Astrocyte (in vitro differentiated cells and primary cell): ENCODE measurements at regions not wholly inside any gene's neighbourhood (a gene's known extent, or its start where the extent isn't known, plus 50 kb on each side); places are given as distances from the start of the nearest gene placed in this dataset.

Source experiments
- EZH2 ChIP-seq: IDR thresholded peaks from 2 replicates; pipeline ENCODE4 v1.6.1; 2012; ENCODE audit warnings: mild to moderate bottlenecking, low read length, inconsistent platforms; ENCODE audit not compliant: insufficient read depth
- TF ChIP-seq, protein P1 (sequence below): IDR thresholded peaks from 2 replicates; pipeline ENCODE4 v1.5.1; 2011; ENCODE audit warnings: low read depth, mild to moderate bottlenecking, inconsistent platforms, low read length, moderate library complexity; ENCODE audit not compliant: insufficient read depth

DNA sequence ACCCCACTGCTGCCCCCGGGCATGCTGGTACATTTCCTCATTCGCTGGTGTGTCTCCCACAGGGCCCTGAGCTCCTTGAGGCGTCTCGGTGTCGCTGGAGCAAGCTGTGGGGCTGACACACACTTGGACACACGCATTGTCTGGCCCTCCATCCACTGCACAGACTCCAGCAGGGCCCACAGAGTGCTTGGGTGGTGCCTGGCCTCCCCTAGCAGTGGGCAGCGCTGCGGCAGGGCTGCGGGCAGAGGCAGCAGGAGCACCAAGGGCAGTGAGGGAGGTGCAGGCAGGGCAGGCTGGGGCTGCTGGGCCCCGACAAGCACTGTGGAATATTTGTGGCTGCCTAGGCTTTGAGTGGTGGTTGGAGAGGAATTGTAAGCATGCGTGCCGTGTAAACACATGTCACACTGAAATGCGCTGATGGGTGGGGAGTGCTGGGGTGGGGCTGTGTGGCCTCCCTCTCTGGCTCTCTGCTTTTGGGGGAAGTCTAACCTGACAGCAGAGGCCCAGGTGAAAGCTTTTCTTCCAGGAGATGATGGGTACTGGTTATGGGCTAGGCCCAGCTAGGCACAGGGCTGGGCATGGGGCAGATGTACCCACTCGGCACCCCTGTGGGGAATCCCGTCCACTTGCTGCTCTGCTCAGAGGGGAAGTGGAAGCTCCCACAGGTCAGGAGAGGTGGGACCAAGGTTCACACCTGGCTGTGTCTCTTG lies 55.5 kb upstream of the HS6ST1 start:
- no peak for TF ChIP-seq EZH2
- TF ChIP-seq, protein P1, sequence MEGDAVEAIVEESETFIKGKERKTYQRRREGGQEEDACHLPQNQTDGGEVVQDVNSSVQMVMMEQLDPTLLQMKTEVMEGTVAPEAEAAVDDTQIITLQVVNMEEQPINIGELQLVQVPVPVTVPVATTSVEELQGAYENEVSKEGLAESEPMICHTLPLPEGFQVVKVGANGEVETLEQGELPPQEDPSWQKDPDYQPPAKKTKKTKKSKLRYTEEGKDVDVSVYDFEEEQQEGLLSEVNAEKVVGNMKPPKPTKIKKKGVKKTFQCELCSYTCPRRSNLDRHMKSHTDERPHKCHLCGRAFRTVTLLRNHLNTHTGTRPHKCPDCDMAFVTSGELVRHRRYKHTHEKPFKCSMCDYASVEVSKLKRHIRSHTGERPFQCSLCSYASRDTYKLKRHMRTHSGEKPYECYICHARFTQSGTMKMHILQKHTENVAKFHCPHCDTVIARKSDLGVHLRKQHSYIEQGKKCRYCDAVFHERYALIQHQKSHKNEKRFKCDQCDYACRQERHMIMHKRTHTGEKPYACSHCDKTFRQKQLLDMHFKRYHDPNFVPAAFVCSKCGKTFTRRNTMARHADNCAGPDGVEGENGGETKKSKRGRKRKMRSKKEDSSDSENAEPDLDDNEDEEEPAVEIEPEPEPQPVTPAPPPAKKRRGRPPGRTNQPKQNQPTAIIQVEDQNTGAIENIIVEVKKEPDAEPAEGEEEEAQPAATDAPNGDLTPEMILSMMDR = no peak
